Breast epithelium (tissue), 4 donors: ENCODE measurements at regions not wholly inside any gene's neighbourhood (a gene's known extent, or its start where the extent isn't known, plus 50 kb on each side); places are given as distances from the start of the nearest gene placed in this dataset.

ENCODE experiments used
- DNase-seq, 2 donors: peaks; one replicate each; pipeline ENCODE4 v3.0.0-alpha.2; 2019; ENCODE audit warnings: low spot score in 2 of 2
- H3K27ac ChIP-seq, 2 donors: fragments of 200-600 bp; sonication (generic) in 1 of 2; one replicate each; pipeline ENCODE4 v1.5.1; 2016 to 2019; ENCODE audit warnings: mild to moderate bottlenecking in 1 of 2
- H3K27me3 ChIP-seq, 2 donors: fragments of 200-600 bp; sonication (generic) in 1 of 2; one replicate each; pipeline versions ENCODE4 v1.5.1 to v1.6.0; 2017 to 2019; ENCODE audit warnings: control low read depth in 1 of 2, mild to moderate bottlenecking in 1 of 2
- H3K36me3 ChIP-seq: fragments of 200-600 bp; one replicate; pipeline ENCODE4 v1.5.1; 2019
- H3K4me1 ChIP-seq, 2 donors: fragments of 200-600 bp; sonication (generic); one replicate each; pipeline ENCODE4 v1.5.1; 2016 to 2019; ENCODE audit warnings: control low read depth in 1 of 2
- H3K4me3 ChIP-seq, 3 donors: fragments of 200-600 bp; sonication (generic); 1 replicate in 2 of 3; 2 replicates in 1 of 3; pipeline ENCODE4 v1.5.1; 2016 to 2019; ENCODE audit warnings: mild to moderate bottlenecking in 3 of 3, moderate library complexity in 2 of 3
- H3K9me3 ChIP-seq, 2 donors: fragments of 200-600 bp; sonication (generic) in 1 of 2; one replicate each; pipeline ENCODE4 v1.5.1; 2016 to 2019; ENCODE audit warnings: control low read depth in 1 of 2
- POLR2A ChIP-seq: fragments of 450-650 bp; IDR thresholded peaks from one replicate; pipeline ENCODE4 v1.6.1; 2016; ENCODE audit warnings: antibody characterized with exemption, mild to moderate bottlenecking, moderate library complexity
- POLR2AphosphoS5 ChIP-seq, 3 donors: sonication (generic); formaldehyde crosslinking; IDR thresholded peaks; one replicate each; pipeline ENCODE4 v1.6.1; 2017; ENCODE audit warnings: antibody characterized with exemption in 3 of 3
- intact Hi-C: fragments of 100-400 bp; cut with DNase I; formaldehyde crosslinking; loops from one replicate; pipeline ENCODE4 v1.15.1; 2023; ENCODE audit warnings: low total_unique reads
- TF ChIP-seq, protein P1 (sequence below), 3 donors: fragments of 450-650 bp; IDR thresholded peaks; one replicate each; pipeline ENCODE4 v1.5.1; 2016 to 2017; ENCODE audit warnings: antibody characterized with exemption in 3 of 3, mild to moderate bottlenecking in 3 of 3, moderate library complexity in 3 of 3

- intact Hi-C loops = no loop called here
- no peak overlapping the region for H3K27ac ChIP-seq
- no peak for DNase-seq
- no peaks in the 10 kb centered on the region for H3K27me3 ChIP-seq
- H3K9me3 ChIP-seq = no peaks in the 10 kb centered on the region
- no peak overlapping the region for H3K4me3 ChIP-seq
- H3K36me3 ChIP-seq = peaks cover 5% of the 10 kb centered on the region
- no peak for TF ChIP-seq POLR2A
- TF ChIP-seq, protein P1, sequence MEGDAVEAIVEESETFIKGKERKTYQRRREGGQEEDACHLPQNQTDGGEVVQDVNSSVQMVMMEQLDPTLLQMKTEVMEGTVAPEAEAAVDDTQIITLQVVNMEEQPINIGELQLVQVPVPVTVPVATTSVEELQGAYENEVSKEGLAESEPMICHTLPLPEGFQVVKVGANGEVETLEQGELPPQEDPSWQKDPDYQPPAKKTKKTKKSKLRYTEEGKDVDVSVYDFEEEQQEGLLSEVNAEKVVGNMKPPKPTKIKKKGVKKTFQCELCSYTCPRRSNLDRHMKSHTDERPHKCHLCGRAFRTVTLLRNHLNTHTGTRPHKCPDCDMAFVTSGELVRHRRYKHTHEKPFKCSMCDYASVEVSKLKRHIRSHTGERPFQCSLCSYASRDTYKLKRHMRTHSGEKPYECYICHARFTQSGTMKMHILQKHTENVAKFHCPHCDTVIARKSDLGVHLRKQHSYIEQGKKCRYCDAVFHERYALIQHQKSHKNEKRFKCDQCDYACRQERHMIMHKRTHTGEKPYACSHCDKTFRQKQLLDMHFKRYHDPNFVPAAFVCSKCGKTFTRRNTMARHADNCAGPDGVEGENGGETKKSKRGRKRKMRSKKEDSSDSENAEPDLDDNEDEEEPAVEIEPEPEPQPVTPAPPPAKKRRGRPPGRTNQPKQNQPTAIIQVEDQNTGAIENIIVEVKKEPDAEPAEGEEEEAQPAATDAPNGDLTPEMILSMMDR (IDR thresholded peaks at IDR 0.05) = no peak
- no peak for TF ChIP-seq POLR2AphosphoS5 (IDR thresholded peaks at IDR 0.05)
- no peaks in the 10 kb centered on the region for H3K4me1 ChIP-seq
Observed at GRCh38 chr1:189180057-189180456, 1297.6 kb downstream of the BRINP3 start.

GRCh38 chr1:189185097-189185496 is 1292.6 kb downstream of the BRINP3 start:
- H3K4me3 ChIP-seq = no peak overlapping the region
- H3K4me1 ChIP-seq = no peaks in the 10 kb centered on the region
- peaks cover 5% of the 10 kb centered on the region for H3K36me3 ChIP-seq
- no peak for DNase-seq
- H3K27ac ChIP-seq = no peak overlapping the region
- intact Hi-C loops = no loop called here
- no peaks in the 10 kb centered on the region for H3K9me3 ChIP-seq
- TF ChIP-seq, protein P1 (IDR thresholded peaks at IDR 0.05) = no peak
- no peak for TF ChIP-seq POLR2AphosphoS5 (IDR thresholded peaks at IDR 0.05)
- no peak for TF ChIP-seq POLR2A
- H3K27me3 ChIP-seq = no peaks in the 10 kb centered on the region

DNA sequence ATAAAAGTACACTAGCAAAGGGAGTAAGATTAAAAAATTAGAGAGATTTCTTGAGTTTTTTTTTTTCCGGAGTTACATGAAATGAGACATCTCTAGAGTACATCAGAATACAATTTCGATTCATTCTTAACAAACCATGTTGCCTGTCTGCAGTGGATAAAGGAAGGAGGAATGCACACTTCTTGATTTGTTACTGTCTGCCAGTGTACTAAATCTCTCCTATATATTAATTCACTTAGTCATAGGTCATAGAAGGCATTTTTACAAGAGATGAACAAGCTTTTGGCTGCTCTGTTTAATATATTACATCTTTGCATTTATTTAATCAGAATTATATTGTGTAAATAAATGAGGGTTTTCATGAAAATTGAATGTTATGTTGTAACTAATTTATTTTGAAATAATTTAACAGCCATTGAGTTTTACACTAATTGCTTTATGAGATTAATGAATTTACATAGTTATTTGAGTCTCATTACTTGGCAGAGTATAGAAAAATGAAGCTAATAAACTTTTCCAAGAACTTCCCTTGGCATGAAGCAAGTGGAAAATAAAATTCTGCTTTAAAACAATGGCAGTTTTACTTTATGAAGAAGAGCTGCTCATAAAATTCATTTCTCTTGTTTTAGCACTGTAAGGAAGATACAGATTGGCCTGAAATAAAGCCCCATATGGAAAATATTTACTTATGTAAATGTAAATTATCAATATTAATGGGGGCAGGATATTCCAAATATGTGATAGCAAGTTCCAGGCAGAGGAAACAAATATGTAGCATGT is 1284.7 kb downstream of the BRINP3 start:
- no peak overlapping the region for H3K4me3 ChIP-seq
- no peaks in the 10 kb centered on the region for H3K4me1 ChIP-seq
- intact Hi-C loops = no loop called here
- no peaks in the 10 kb centered on the region for H3K27me3 ChIP-seq
- DNase-seq = no peak
- H3K27ac ChIP-seq = no peak overlapping the region
- H3K9me3 ChIP-seq = no peaks in the 10 kb centered on the region
- H3K36me3 ChIP-seq = no peaks in the 10 kb centered on the region
- no peak for TF ChIP-seq POLR2A
- TF ChIP-seq POLR2AphosphoS5 (IDR thresholded peaks at IDR 0.05) = no peak
- TF ChIP-seq, protein P1 (IDR thresholded peaks at IDR 0.05) = no peak

DNA sequence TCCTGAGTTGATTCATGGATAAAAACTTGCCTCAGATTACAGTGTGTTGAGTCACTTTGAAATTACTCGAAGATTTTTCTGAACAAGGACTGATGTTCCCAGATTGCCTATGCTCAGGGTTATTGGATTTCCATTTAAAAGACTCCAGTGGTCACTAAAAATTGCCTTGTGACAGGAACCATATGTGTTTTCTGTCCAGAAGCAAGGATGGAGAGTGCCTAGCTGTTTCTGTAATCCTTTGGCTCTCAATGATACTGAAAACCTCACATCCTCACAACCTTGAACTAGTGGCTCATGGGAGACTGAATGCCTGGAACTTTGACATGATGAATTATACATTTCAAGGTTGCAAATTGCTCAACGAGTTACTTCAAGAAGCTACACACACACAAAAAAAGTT is 1271.8 kb downstream of the BRINP3 start:
- Histone ChIP-seq H3K4me3 (no peak overlapping the region), H3K27ac (no peak overlapping the region), H3K9me3 (no peaks in the 10 kb centered on the region), H3K36me3 (no peaks in the 10 kb centered on the region), H3K27me3 (no peaks in the 10 kb centered on the region), H3K4me1 (no peaks in the 10 kb centered on the region)
- no peak for DNase-seq
- intact Hi-C loops = no loop called here
- TF ChIP-seq, protein P1 (IDR thresholded peaks at IDR 0.05) = no peak
- TF ChIP-seq POLR2AphosphoS5 (IDR thresholded peaks at IDR 0.05) (no peak), POLR2A (no peak)

DNA sequence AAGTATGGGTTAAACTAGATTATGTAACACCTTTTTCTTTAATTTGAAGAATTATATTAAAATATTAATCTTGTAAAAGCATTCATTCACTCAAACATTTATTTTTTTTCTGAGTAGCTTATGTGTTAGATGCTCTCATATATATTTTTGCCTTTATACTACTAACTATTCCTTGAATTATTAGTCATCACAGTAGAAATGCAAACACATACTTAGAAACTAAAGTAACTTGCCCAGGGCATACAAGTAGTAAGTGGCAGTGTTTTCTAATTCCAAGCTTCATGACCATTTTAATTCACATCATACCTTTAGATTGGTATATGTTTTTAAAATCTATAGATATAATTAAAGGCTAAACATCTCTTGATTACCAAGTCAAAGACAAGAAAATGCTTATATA is 1271.0 kb downstream of the BRINP3 start:
- Histone ChIP-seq H3K4me3 (no peak overlapping the region), H3K27me3 (no peaks in the 10 kb centered on the region), H3K27ac (no peak overlapping the region), H3K36me3 (no peaks in the 10 kb centered on the region), H3K4me1 (no peaks in the 10 kb centered on the region), H3K9me3 (no peaks in the 10 kb centered on the region)
- no peak for DNase-seq
- intact Hi-C loops = no loop called here
- TF ChIP-seq POLR2AphosphoS5 (IDR thresholded peaks at IDR 0.05) (no peak), POLR2A (no peak)
- TF ChIP-seq, protein P1 (IDR thresholded peaks at IDR 0.05) = no peak
